Caco-2 (cell line): ENCODE measurements at regions not wholly inside any gene's neighbourhood (a gene's known extent, or its start where the extent isn't known, plus 50 kb on each side); places are given as distances from the start of the nearest gene placed in this dataset.
"Not testable (repeated sequence)": the region's sequence is repeated elsewhere in the genome, so short reads cannot be mapped to it uniquely, and the experiment has no call there.

Source experiments
- BruUV-seq: library from RNA; stranded (reverse); fragments of 400-500 nt; replicated peaks from 2 replicates; lab custom pipeline; 2021; lab: Mats Ljungman, UMichigan
- CTCF ChIA-PET: fragments of 300-600 bp; sonication (Branson Sonifier 250); formaldehyde crosslinking; loops from one replicate; lab custom pipeline; 2022; ENCODE audit warnings: antibody characterized with exemption; lab: Charles Lee
- POLR2A ChIA-PET: fragments of 300-600 bp; sonication (Branson Sonifier 250); formaldehyde crosslinking; loops from one replicate; lab custom pipeline; 2022; ENCODE audit warnings: antibody characterized with exemption; lab: Charles Lee
- DNase-seq, 2 experiments: peaks; one replicate each; pipeline versions ENCODE4 v3.0.0 to v3.0.0-alpha.2; 2020 to 2022
- H3K27me3 ChIP-seq: replicated peaks from 2 replicates; pipeline ENCODE4 v1.6.0; 2011; ENCODE audit warnings: low read length; ENCODE audit not compliant: control insufficient read depth, insufficient read depth
- H3K36me3 ChIP-seq: 2 replicates; pipeline ENCODE4 v1.5.1; 2011; ENCODE audit warnings: low read length; ENCODE audit not compliant: control insufficient read depth, insufficient read depth
- H3K4me1 ChIP-seq: fragments of 250-450 bp; sonication (Bioruptor Pico); 2 replicates; pipeline ENCODE4 v1.5.1; 2020; ENCODE audit warnings: mild to moderate bottlenecking
- H3K4me3 ChIP-seq: 2 replicates; pipeline ENCODE4 v1.5.1; 2011; ENCODE audit warnings: low read depth, mild to moderate bottlenecking, control low read depth, low read length
- H3K9me3 ChIP-seq: fragments of 250-450 bp; sonication (Bioruptor Pico); 2 replicates; pipeline ENCODE4 v1.5.1; 2020; ENCODE audit warnings: mild to moderate bottlenecking, moderate library complexity
- H3K27ac Mint-ChIP-seq: one replicate; pipeline ENCODE4 v1.8.0; 2022; ENCODE audit warnings: mixed read lengths; ENCODE audit not compliant: unreplicated experiment
- H3K27me3 Mint-ChIP-seq: one replicate; pipeline ENCODE4 v1.8.0; 2022; ENCODE audit warnings: mixed read lengths; ENCODE audit not compliant: insufficient read depth, unreplicated experiment
- H3K36me3 Mint-ChIP-seq: one replicate; pipeline ENCODE4 v1.8.0; 2022; ENCODE audit warnings: mild to moderate bottlenecking, mixed read lengths; ENCODE audit not compliant: insufficient read depth, unreplicated experiment
- H3K4me1 Mint-ChIP-seq: one replicate; pipeline ENCODE4 v1.8.0; 2022; ENCODE audit warnings: low read depth, mixed read lengths; ENCODE audit not compliant: unreplicated experiment
- H3K4me3 Mint-ChIP-seq: one replicate; pipeline ENCODE4 v1.8.0; 2022; ENCODE audit warnings: mild to moderate bottlenecking, moderate library complexity, mixed read lengths; ENCODE audit not compliant: unreplicated experiment
- H3K9me3 Mint-ChIP-seq: one replicate; pipeline ENCODE4 v1.8.0; 2022; ENCODE audit warnings: mixed read lengths; ENCODE audit not compliant: unreplicated experiment
- intact Hi-C: fragments of 100-400 bp; cut with micrococcal nuclease; formaldehyde crosslinking; loops from one replicate; pipeline ENCODE4 v1.10.0; 2022; ENCODE audit not compliant: unreplicated experiment
- TF ChIP-seq, protein P1 (sequence below), 2 experiments: fragments of 200-600 bp in 1 of 2; IDR thresholded peaks; 1 replicate in 1 of 2; 2 replicates in 1 of 2; pipeline versions ENCODE4 v1.5.1 to v1.8.0; 2011 to 2022; ENCODE audit warnings: antibody characterized with exemption in 1 of 2, control low read depth in 1 of 2, inconsistent platforms in 1 of 2, low read depth in 1 of 2, low read length in 1 of 2, mild to moderate bottlenecking in 1 of 2, moderate library complexity in 1 of 2; ENCODE audit not compliant: insufficient read depth in 1 of 2, severe bottlenecking in 1 of 2, unreplicated experiment in 1 of 2

DNA sequence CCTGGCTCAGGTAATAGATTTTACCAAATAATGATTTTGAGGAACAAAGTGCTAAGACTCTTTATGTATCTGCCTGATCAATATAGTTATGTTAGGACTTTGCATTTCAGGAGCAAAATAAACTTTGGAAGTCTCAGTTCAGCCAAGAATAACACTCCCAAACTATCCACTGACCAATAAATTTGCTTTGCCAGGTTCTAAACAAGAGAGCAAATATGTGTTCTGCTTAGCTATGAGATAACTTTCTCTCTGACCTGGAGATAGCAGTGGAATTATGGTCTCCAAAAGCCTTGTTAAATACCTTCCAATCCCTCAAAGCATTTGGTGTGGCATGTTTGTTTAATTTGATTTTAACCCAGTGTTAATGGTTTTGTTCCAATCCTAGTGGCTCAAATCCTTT is 1541.1 kb downstream of the FAM181B start:
- Mint-ChIP-seq H3K4me3 (no peak overlapping the region), H3K27ac (no peak overlapping the region), H3K4me1 (peaks cover 13% of the 10 kb centered on the region), H3K9me3 (peaks cover 29% of the 10 kb centered on the region), H3K36me3 (no peaks in the 10 kb centered on the region), H3K27me3 (no peaks in the 10 kb centered on the region)
- TF ChIP-seq, protein P1, sequence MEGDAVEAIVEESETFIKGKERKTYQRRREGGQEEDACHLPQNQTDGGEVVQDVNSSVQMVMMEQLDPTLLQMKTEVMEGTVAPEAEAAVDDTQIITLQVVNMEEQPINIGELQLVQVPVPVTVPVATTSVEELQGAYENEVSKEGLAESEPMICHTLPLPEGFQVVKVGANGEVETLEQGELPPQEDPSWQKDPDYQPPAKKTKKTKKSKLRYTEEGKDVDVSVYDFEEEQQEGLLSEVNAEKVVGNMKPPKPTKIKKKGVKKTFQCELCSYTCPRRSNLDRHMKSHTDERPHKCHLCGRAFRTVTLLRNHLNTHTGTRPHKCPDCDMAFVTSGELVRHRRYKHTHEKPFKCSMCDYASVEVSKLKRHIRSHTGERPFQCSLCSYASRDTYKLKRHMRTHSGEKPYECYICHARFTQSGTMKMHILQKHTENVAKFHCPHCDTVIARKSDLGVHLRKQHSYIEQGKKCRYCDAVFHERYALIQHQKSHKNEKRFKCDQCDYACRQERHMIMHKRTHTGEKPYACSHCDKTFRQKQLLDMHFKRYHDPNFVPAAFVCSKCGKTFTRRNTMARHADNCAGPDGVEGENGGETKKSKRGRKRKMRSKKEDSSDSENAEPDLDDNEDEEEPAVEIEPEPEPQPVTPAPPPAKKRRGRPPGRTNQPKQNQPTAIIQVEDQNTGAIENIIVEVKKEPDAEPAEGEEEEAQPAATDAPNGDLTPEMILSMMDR (IDR thresholded peaks at IDR 0.05; ENCODE audit: insufficient read depth in 1 of 2, low read depth in 1 of 2, low read length in 1 of 2, severe bottlenecking in 1 of 2, unreplicated experiment in 1 of 2): no peak
- POLR2A ChIA-PET: no interaction called here
- CTCF ChIA-PET: interaction anchor here (0.7 kb wide), 1 partner anchor 18 kb away, joined by 3 read pairs; no protein-coding TSS in a partner anchor
- DNase-seq: peak in 1 of 2 experiments; percentile 38
- H3K4me1 ChIP-seq: peaks cover 19% of the 10 kb centered on the region
- H3K27me3 ChIP-seq: no peaks in the 10 kb centered on the region
- intact Hi-C loops: loop anchor here (1.0 kb wide), 4 partner anchors 18 to 597 kb away; no protein-coding TSS in a partner anchor
- no peaks in the 10 kb centered on the region for H3K36me3 ChIP-seq
- H3K9me3 ChIP-seq: peaks cover 13% of the 10 kb centered on the region
- H3K4me3 ChIP-seq: no peak overlapping the region
- no TSS peak for BruUV-seq

DNA sequence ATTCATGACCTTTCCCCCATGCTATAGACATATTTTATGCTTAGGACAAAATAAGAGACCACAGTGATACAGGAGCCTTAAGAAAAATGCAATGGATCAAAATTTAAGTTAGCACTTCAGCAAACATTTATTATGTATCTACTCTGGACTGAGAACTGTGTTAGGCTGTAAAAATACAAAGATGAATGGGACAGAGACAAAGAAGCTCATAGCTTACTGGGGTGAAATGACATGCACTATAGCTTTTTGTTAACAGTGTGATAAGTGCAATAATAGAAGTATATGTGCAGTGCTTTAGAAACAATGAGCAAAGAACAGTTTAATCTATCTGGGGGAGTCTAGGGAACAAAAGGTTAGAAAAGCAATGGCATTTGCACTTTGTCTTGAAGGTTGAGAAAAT is 1543.1 kb downstream of the FAM181B start:
- Mint-ChIP-seq H3K27ac (no peak overlapping the region), H3K36me3 (no peaks in the 10 kb centered on the region), H3K9me3 (peaks cover 28% of the 10 kb centered on the region), H3K27me3 (no peaks in the 10 kb centered on the region), H3K4me3 (no peak overlapping the region), H3K4me1 (peaks cover 13% of the 10 kb centered on the region)
- ChIA-PET POLR2A (no interaction called here), CTCF (no interaction called here)
- Histone ChIP-seq H3K9me3 (peaks cover 22% of the 10 kb centered on the region), H3K4me3 (no peak overlapping the region), H3K4me1 (peaks cover 19% of the 10 kb centered on the region), H3K27me3 (no peaks in the 10 kb centered on the region), H3K36me3 (no peaks in the 10 kb centered on the region)
- intact Hi-C loops: no loop called here
- TF ChIP-seq, protein P1 (IDR thresholded peaks at IDR 0.05; ENCODE audit: insufficient read depth in 1 of 2, low read depth in 1 of 2, low read length in 1 of 2, severe bottlenecking in 1 of 2, unreplicated experiment in 1 of 2): no peak
- no TSS peak for BruUV-seq
- no peak for DNase-seq

DNA sequence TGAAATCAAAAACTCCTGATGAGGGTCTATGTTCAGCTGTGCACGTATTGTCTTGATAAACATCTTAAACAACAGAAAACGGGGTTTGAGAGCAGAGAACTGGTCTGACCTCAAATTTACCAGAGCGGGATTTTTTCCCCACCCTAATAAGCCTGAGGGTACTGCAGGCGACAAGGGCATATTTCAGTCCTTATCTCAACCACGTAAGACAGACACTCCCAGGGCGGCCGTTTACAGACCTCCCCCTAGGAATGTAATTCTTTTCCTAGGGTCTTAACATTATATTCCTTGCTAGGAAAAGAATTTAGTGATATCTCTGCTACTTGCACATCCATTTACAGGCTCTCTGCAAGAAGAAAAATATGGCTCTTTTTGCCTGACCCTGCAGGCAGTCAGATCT is 1546.6 kb downstream of the FAM181B start:
- POLR2A ChIA-PET, H3K27me3 Mint-ChIP-seq, H3K27ac Mint-ChIP-seq, BruUV-seq, intact Hi-C loops, H3K4me1 Mint-ChIP-seq, H3K36me3 ChIP-seq, H3K4me1 ChIP-seq, CTCF ChIA-PET, H3K4me3 ChIP-seq, H3K36me3 Mint-ChIP-seq, DNase-seq, H3K27me3 ChIP-seq, H3K4me3 Mint-ChIP-seq: not testable (repeated sequence)
- H3K9me3 ChIP-seq: peaks cover 14% of the 10 kb centered on the region
- H3K9me3 Mint-ChIP-seq: peaks cover 35% of the 10 kb centered on the region
